AG09309 (cell line): ENCODE measurements at regions not wholly inside any gene's neighbourhood (a gene's known extent, or its start where the extent isn't known, plus 50 kb on each side); places are given as distances from the start of the nearest gene placed in this dataset.

Experiments
- DNase-seq: peaks from one replicate; pipeline ENCODE4 v3.0.0-alpha.2; 2010; ENCODE audit warnings: low read depth
- H3K4me3 ChIP-seq: 2 replicates; pipeline ENCODE4 v1.5.1; 2011; ENCODE audit warnings: mild to moderate bottlenecking, low read depth, low read length, moderate library complexity; ENCODE audit not compliant: control insufficient read depth
- CTCF ChIP-seq: IDR thresholded peaks from 2 replicates; pipeline ENCODE4 v1.5.1; 2011; ENCODE audit warnings: mild to moderate bottlenecking, low read depth, low read length, inconsistent platforms; ENCODE audit not compliant: insufficient read depth, control insufficient read depth; ENCODE audit errors: missing control alignments

GRCh38 chrX:39710776-39711175, 387.0 kb downstream of the BCOR start:
- DNase-seq: no peak
- no peak overlapping the region for H3K4me3 ChIP-seq
- no peak for TF ChIP-seq CTCF

GRCh38 chrX:39714471-39714870, 383.3 kb downstream of the BCOR start:
- no peak for TF ChIP-seq CTCF
- no peak for DNase-seq
- no peak overlapping the region for H3K4me3 ChIP-seq

GRCh38 chrX:39716401-39716800, 381.4 kb downstream of the BCOR start:
- H3K4me3 ChIP-seq: no peak overlapping the region
- no peak for DNase-seq
- no peak for TF ChIP-seq CTCF

GRCh38 chrX:39716802-39717540, 380.8 kb downstream of the BCOR start:
- DNase-seq: no peak
- no peak for TF ChIP-seq CTCF
- no peak overlapping the region for H3K4me3 ChIP-seq

GRCh38 chrX:39718981-39719380, 378.8 kb downstream of the BCOR start:
- TF ChIP-seq CTCF: no peak
- H3K4me3 ChIP-seq: no peak overlapping the region
- no peak for DNase-seq

GRCh38 chrX:39720945-39721344, 376.8 kb downstream of the BCOR start:
- no peak for TF ChIP-seq CTCF
- H3K4me3 ChIP-seq: no peak overlapping the region
- no peak for DNase-seq
